ENCODE measurements at regions not wholly inside any gene's neighbourhood (a gene's known extent, or its start where the extent isn't known, plus 50 kb on each side); places are given as distances from the start of the nearest gene placed in this dataset.

DNA sequence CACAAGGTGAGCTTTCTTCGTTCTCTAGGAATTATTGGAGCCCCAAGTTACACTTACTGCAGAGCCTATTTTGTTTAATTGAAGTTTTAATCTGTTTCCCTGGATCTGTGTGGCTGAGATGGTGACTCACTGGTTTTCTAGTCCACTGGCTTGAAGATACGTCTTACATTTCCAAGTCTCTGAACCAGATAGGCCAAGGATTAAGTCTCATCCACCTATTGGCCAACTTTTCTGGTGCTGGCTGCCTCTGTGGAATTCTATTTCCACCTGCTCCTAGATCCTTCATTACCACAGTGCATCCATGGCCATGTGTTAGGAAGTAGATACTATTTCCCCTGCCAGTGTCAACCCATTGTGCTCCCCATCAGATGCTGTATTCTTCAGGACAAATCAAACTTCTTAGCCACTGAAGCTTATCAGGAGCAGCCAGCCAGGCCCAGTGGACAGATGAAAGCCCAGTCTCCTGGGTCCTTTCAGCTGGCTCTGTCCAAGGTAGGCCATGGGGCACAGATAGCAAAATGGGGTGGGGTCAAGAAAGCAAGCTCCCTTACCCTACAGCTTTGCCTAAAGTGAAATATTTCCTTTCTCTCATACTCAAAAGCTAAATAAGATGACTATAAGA, 198.8 kb upstream of the TCF4 start:
- TF ChIP-seq GATA3 (IDR thresholded peaks at IDR 0.05; ENCODE audit: low read depth, low read length) (no peak), GATA2 (IDR thresholded peaks at IDR 0.05; ENCODE audit: low read depth, low read length) (no peak)

All from SH-SY5Y (cell line).